ENCODE measurements at regions not wholly inside any gene's neighbourhood (a gene's known extent, or its start where the extent isn't known, plus 50 kb on each side); places are given as distances from the start of the nearest gene placed in this dataset.

DNA sequence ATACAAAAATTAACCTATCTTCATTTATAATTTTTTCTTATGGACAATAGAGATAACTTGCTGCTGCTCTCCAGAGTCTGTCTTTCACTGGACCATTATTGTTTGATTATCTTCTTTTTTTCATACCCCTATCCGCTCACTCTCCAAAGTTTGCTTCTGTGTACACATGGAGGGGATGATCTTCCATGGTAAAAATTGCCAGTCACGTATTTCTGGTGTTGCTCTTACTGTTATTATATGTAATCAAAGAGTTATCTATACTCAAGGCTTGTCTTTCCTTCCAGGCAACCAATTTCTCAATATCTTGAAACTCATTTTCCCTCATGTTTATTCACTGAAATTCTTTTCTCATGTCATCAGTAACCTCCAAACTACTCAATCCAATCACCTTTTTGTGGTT is 817.8 kb upstream of the NECTIN3 start:
- ATAC-seq (no peak), DNase-seq (ENCODE audit: low spot score in 2 of 2) (no peak)
- Mint-ChIP-seq H3K27ac (no peak overlapping the region), H3K36me3 (no peaks in the 10 kb centered on the region), H3K9me3 (peaks cover 5% of the 10 kb centered on the region), H3K4me1 (no peaks in the 10 kb centered on the region), H3K4me3 (no peak overlapping the region)

DNA sequence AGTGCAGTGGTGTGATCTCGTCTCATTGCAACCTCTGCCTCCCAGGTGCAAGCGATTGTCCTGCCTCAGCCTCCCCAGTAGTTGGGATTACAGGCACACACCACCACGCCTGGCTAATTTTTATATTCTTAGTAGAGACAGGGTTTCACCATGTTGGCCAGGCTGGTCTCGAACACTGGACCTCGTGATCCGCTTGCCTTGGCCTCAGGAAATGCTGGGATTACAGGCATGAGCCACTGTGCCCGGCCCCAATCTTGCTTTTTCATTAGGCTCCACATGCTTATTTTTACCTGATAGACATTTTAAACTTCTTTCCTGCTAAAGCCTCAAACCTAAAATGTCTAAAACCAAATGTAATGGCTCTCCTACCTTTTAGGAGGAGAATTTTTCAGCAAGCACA is 817.0 kb upstream of the NECTIN3 start:
- Mint-ChIP-seq H3K4me1 (no peaks in the 10 kb centered on the region), H3K9me3 (peaks cover 5% of the 10 kb centered on the region), H3K27ac (no peak overlapping the region), H3K36me3 (no peaks in the 10 kb centered on the region), H3K4me3 (no peak overlapping the region)
- DNase-seq (ENCODE audit: low spot score in 2 of 2), result no peak
- ATAC-seq, result no peak

DNA sequence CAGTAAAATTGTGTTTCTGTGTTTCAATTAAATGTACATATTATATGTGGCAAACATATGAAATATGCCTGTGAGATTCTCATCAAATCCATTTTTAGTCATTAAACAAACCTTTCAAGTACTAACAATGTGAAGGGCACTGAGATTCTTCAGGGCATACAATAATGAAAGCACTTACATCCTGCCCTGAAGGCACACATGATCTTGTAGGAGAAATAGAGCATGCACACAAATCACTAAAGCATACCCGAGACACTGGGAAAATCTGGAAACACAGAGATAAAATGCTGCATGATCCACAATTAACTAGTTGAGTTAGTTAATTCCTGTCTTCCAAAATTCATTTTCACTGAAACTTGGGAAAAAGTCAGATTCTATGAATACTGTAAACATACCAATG is 810.5 kb upstream of the NECTIN3 start:
- Mint-ChIP-seq H3K4me1 (no peaks in the 10 kb centered on the region), H3K36me3 (no peaks in the 10 kb centered on the region), H3K9me3 (peaks cover 5% of the 10 kb centered on the region), H3K27ac (no peak overlapping the region), H3K4me3 (no peak overlapping the region)
- DNase-seq (ENCODE audit: low spot score in 2 of 2) (no peak), ATAC-seq (no peak)

DNA sequence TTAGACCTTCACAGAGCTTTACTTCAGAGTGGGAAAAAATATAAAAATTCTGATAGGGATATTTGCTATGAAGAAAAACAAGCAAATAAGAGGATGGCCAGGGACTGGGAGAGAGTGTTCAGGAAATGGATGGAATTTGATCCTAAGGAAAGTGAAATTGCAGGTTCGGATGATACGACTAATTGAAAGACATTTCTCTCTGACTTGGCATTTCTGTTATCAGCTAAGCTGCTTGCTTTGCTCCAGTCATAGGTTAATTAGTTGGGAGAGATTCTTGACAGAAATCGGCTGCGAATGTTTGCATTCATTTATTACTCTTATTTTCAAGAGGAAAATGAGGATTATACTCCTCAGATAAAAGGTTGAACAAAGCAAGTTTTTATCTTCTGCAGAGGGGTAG is 808.7 kb upstream of the NECTIN3 start:
- no peak overlapping the region for H3K27ac Mint-ChIP-seq
- no peaks in the 10 kb centered on the region for H3K9me3 Mint-ChIP-seq
- H3K4me1 Mint-ChIP-seq, result no peaks in the 10 kb centered on the region
- H3K4me3 Mint-ChIP-seq, result no peak overlapping the region
- DNase-seq (ENCODE audit: low spot score in 2 of 2) (no peak), ATAC-seq (no peak)
- no peaks in the 10 kb centered on the region for H3K36me3 Mint-ChIP-seq

DNA sequence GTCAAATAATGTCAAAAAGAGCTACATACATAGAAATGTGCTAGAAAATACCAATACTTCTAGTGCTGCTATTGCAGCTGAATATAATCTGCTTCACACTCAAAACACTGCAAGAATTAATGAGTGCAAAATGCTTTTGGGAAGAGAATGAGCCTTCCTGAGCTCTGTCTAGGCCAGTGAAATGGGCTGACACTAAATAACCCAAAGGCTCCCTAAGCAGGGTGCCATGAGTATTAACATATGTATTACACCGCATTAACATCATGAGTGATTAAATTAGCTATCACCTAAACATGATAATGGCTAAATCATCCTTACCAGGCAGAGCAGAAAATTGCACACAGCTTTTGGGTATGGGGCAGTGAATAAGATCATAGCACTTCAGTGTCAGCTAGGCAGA is 806.3 kb upstream of the NECTIN3 start:
- Mint-ChIP-seq H3K4me3 (no peak overlapping the region), H3K36me3 (no peaks in the 10 kb centered on the region), H3K27ac (no peak overlapping the region), H3K4me1 (no peaks in the 10 kb centered on the region), H3K9me3 (no peaks in the 10 kb centered on the region)
- no peak for DNase-seq (ENCODE audit: low spot score in 2 of 2)
- ATAC-seq, result no peak

DNA sequence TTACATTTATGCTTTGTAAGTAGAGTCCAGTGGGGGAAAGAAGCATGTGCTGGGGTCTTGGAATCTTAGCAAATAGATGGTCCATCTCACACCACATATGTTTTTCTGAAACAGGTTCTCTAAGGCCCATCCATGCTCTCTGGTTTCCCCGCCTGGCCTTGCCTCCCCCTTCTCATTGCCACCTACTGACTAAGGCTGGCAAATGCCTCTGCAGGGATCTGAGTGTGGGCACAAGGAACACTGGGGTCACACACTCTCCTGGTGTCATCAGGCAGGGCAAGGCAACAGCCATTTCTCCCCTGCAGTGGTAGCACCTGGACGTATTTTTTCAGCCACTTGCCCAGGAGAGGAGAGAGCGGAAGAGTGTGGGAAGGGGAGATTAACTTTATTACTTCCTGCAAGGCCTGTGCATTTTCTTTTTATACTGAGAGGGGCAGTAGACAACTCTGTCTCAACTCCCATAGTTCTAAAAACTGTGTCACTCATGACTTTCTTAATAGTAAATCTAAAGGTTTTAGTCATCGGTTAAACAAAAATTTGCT is 804.2 kb upstream of the NECTIN3 start:
- ATAC-seq, result no peak
- no peak overlapping the region for H3K27ac Mint-ChIP-seq
- H3K4me1 Mint-ChIP-seq, result no peaks in the 10 kb centered on the region
- H3K4me3 Mint-ChIP-seq, result no peak overlapping the region
- DNase-seq (ENCODE audit: low spot score in 2 of 2), result no peak
- no peaks in the 10 kb centered on the region for H3K36me3 Mint-ChIP-seq
- no peaks in the 10 kb centered on the region for H3K9me3 Mint-ChIP-seq

DNA sequence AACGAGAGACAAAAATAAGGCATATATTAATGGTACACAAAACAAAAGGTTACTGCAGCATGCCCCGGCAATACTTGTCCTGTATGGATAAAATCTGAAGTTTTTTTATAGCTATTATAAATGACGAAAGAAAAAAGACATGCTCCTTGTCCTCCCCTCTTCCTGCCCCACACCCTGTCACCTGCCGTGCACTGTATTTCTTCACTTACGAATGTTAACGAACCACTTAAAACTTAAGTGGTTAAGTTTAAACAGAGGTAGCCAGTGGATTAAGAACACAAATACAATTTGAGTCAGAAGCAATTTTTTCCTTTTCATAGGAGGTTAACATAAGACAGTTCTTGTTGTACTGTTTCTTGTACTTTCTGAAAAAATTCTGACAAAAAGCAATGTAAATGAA is 799.1 kb upstream of the NECTIN3 start:
- Mint-ChIP-seq H3K4me1 (no peaks in the 10 kb centered on the region), H3K27ac (no peak overlapping the region), H3K36me3 (no peaks in the 10 kb centered on the region), H3K9me3 (no peaks in the 10 kb centered on the region), H3K4me3 (no peak overlapping the region)
- ATAC-seq (no peak), DNase-seq (ENCODE audit: low spot score in 2 of 2) (no peak)

DNA sequence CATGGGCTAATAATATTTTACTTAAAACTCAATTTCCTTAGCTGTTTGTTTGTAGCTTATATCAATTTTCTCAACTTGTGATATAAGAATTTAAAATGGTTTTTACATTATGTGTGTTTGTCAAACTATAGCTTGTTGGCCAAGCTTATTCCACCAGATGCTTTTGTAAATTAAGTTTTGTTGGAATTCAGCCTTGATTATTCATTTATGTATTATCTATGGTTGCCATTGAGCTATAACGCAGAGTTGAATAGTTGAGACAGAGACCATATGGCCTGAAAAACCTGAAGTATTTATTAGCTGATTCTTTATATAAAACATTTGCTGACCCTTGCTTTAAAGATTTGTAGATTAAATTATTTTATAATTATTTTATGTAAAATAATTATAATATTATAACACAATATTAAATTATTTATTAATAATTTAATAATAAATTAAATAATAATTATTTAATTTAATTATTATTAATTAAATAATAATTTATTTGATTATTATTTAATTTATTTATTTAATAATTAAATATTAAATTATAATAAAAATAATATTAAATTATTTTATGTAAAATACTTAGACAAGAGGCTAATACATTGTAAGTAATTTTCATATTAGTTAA is 779.6 kb upstream of the NECTIN3 start:
- Mint-ChIP-seq H3K4me3 (no peak overlapping the region), H3K9me3 (peaks cover 7% of the 10 kb centered on the region), H3K4me1 (no peaks in the 10 kb centered on the region), H3K27ac (no peak overlapping the region), H3K36me3 (no peaks in the 10 kb centered on the region)
- ATAC-seq (no peak), DNase-seq (ENCODE audit: low spot score in 2 of 2) (no peak)

DNA sequence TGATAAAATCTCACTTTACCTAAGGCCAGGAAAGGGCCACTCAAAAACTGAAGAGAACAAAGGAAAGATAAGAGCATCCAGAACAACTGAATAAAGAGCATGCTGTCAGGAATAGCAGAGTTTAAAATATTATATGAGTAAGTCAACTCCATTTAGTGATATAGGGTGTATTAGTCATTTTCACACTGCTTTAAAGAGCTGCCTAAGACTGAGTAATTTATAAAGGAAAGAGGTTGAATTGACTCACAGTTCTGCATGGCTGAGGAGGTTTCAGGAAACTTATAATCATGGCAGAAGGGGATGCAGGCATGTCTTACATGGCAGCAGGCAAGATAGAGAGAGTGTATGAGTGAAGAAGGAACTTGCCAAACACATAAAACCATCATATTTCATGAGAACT is 778.0 kb upstream of the NECTIN3 start:
- DNase-seq (ENCODE audit: low spot score in 2 of 2), result no peak
- Mint-ChIP-seq H3K4me1 (no peaks in the 10 kb centered on the region), H3K9me3 (peaks cover 7% of the 10 kb centered on the region), H3K27ac (no peak overlapping the region), H3K4me3 (no peak overlapping the region), H3K36me3 (no peaks in the 10 kb centered on the region)
- ATAC-seq, result peak; percentile 91

DNA sequence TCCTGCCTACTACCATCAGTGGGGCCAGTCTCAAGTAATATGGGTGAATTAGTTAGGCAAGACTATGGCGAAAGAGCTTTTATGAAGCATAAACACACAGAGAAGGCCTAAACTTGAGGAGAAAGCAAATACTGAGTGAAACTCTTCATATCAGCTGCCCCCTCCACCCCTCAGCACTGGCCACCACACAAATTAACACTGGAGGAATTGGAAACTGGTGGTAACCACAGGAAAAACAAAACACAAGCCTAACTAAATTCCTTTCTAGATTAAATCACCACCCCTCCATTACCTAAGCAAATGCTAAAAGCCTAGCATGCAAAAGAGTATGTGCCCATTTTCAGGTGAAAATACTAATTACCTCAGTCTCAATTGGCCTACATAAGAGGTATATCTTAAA is 774.7 kb upstream of the NECTIN3 start:
- Mint-ChIP-seq H3K9me3 (peaks cover 7% of the 10 kb centered on the region), H3K36me3 (no peaks in the 10 kb centered on the region), H3K4me3 (no peak overlapping the region), H3K4me1 (no peaks in the 10 kb centered on the region), H3K27ac (no peak overlapping the region)
- DNase-seq (ENCODE audit: low spot score in 2 of 2) (no peak), ATAC-seq (no peak)

DNA sequence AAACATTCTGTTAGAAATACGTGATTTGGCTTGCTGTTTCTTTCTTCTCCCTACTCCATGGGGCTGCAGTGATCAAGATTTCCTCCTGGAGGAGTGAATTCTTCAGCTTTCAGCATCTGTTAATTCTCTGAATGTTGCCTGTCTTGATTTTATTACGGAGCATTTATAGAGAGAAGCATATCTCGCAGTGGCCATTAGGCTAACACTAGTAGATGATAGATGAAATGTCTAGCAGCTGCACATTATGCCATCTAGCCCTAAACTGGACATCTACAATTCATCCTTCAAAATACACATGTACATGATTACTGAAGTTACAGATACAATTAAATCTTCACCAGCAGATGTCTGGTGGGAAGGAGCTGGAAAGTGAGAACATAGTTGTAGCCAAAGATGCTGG is 769.8 kb upstream of the NECTIN3 start:
- no peak for DNase-seq (ENCODE audit: low spot score in 2 of 2)
- no peaks in the 10 kb centered on the region for H3K36me3 Mint-ChIP-seq
- no peak overlapping the region for H3K4me3 Mint-ChIP-seq
- no peaks in the 10 kb centered on the region for H3K9me3 Mint-ChIP-seq
- no peaks in the 10 kb centered on the region for H3K4me1 Mint-ChIP-seq
- ATAC-seq, result no peak
- no peak overlapping the region for H3K27ac Mint-ChIP-seq

DNA sequence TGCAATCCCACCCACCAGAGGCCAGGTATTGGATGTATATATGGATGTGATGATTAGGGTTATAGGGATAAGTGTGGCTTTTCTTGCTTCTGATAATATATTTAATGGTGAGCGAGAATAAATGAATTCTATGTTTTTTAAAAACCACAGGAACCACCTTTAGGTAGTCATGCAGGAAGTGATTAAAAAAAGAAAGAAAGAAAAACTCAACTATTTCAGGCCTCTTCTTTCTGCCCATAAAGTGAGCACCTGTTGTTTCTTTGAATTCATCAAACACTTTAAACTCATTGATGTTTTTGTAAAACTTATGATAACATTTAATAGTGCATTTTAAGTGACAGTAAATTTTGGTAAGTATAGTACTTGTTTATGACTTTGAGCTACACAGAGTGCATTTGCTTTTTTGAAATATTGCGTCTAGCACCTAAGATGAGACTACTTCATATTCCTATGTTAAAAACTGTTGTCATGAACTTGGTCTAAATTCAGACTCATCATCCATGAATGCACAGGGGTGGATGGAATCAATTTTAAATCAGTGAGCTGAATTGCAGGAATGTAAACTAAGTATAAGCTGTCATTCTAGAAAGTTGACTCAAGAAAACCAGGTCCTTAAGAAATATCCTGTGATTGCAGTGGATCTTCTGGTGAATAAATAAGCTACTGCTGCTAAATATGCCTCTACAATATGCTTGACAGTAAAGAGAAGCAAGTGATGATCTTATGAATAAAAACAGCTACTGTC is 764.4 kb upstream of the NECTIN3 start:
- H3K9me3 Mint-ChIP-seq, result no peaks in the 10 kb centered on the region
- ATAC-seq, result no peak
- H3K27ac Mint-ChIP-seq, result no peak overlapping the region
- no peaks in the 10 kb centered on the region for H3K4me1 Mint-ChIP-seq
- no peak for DNase-seq (ENCODE audit: low spot score in 2 of 2)
- H3K36me3 Mint-ChIP-seq, result no peaks in the 10 kb centered on the region
- H3K4me3 Mint-ChIP-seq, result no peak overlapping the region

DNA sequence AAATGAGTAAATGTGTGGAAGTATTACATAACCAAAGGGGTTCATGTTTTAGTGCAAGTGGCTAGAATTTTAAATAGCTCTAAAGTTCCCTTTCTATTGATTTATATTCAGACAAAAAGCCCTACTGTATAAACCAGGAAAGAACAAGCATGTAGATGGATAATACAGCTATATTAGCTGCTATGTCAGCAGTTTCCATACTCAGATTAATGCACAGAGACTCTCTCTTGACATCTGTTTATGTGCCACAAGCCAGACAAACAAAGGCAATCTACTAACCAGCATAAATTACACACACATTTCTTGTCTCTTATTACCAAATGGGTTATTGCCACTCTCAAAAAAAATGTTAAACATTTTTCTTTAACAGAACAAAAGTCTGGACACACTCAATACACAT is 760.1 kb upstream of the NECTIN3 start:
- Mint-ChIP-seq H3K27ac (no peak overlapping the region), H3K36me3 (no peaks in the 10 kb centered on the region), H3K9me3 (no peaks in the 10 kb centered on the region), H3K4me3 (no peak overlapping the region), H3K4me1 (no peaks in the 10 kb centered on the region)
- ATAC-seq, result no peak
- no peak for DNase-seq (ENCODE audit: low spot score in 2 of 2)

DNA sequence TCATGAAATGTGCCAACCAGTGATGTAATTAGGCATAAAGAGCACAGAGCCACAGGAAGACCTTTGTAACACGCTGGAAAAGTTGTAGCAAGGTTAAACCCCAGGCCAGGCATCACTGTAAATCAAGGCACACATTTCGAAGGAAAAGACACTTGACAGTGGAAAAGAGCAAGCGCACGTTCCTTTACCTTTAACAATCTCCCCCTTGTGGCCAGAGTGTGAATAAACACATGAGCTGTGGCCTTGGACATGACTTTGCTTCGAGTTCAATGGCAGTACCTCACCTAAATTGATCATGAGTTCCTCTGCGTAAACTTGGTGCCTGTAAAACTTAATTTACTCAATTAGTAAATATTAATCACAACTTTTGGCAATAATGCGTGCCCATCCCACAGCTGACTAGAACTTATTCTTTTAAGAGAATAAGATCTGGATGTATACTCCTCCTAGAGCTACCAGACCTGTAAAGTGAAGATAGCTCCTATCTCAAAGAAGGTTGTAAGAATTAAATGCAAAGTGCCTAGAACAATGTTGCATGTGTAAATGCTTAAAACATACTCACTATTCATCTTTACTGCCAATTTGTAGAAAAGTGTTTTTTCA is 757.0 kb upstream of the NECTIN3 start:
- Mint-ChIP-seq H3K36me3 (no peaks in the 10 kb centered on the region), H3K27ac (no peak overlapping the region), H3K9me3 (no peaks in the 10 kb centered on the region), H3K4me1 (no peaks in the 10 kb centered on the region), H3K4me3 (no peak overlapping the region)
- DNase-seq (ENCODE audit: low spot score in 2 of 2) (peak; percentile 33 to 71), ATAC-seq (peak; percentile 66)

DNA sequence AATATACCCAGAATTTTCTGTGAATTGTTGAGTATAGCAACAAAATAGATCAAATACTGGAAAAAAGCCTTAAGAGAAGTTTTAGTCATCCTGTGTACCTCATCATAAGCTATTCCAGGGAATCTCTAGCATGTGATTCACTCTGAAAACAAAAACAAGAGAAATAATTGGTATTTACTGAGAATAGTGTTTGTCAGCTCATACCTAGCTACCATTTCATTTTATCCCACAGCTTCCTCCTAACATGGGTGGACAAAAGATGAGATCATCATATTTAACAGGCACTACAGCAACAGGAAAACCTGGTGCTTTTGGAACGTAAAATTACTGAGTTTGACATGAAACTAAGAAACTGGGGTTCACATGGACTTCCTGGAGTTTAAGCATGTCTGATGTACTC is 753.5 kb upstream of the NECTIN3 start:
- ATAC-seq (no peak), DNase-seq (ENCODE audit: low spot score in 2 of 2) (no peak)
- no peaks in the 10 kb centered on the region for H3K9me3 Mint-ChIP-seq
- H3K36me3 Mint-ChIP-seq, result no peaks in the 10 kb centered on the region
- no peak overlapping the region for H3K27ac Mint-ChIP-seq
- no peak overlapping the region for H3K4me3 Mint-ChIP-seq
- H3K4me1 Mint-ChIP-seq, result no peaks in the 10 kb centered on the region

DNA sequence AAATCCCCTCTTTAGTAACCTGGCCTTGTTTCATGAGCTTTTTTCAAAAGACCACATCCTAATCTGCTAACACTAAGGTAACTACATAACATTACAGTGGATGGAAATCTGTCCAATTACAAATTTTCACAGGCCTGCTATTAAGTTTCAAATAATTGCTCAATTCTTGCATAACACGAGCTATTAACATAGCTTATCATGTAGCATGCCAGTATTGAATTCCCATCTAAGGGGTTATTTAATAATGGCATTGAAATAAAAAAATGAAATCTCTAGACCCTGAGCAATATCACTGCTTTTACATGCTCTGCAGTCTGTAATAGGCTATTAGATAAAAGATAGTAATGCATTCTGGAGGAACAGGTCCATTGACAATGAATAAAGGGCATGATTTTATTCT is 748.3 kb upstream of the NECTIN3 start:
- DNase-seq (ENCODE audit: low spot score in 2 of 2) (no peak), ATAC-seq (no peak)
- Mint-ChIP-seq H3K4me3 (no peak overlapping the region), H3K27ac (no peak overlapping the region), H3K4me1 (no peaks in the 10 kb centered on the region), H3K36me3 (no peaks in the 10 kb centered on the region), H3K9me3 (no peaks in the 10 kb centered on the region)
